ENCODE measurements at regions not wholly inside any gene's neighbourhood (a gene's known extent, or its start where the extent isn't known, plus 50 kb on each side); places are given as distances from the start of the nearest gene placed in this dataset.

GRCh38 chr13:108558489-108558888, 70.9 kb upstream of the MYO16 start:
- TF ChIP-seq EZH2 (IDR thresholded peaks at IDR 0.05) (no peak), POLR2AphosphoS5 (IDR thresholded peaks at IDR 0.05; ENCODE audit: borderline replicate concordance, low read depth, low read length) (no peak)

All from SK-N-MC (cell line).